CD14-positive monocyte (primary cell): ENCODE measurements at regions not wholly inside any gene's neighbourhood (a gene's known extent, or its start where the extent isn't known, plus 50 kb on each side); places are given as distances from the start of the nearest gene placed in this dataset.

ENCODE experiments used
- DNase-seq, 3 donors: peaks; one replicate each; pipeline ENCODE4 v3.0.0-alpha.2; 2011 to 2022
- H2AFZ ChIP-seq: 2 replicates; pipeline ENCODE4 v1.6.0; 2012; ENCODE audit warnings: mild to moderate bottlenecking, low read depth, low read length, inconsistent platforms; ENCODE audit not compliant: insufficient read depth, poor library complexity, severe bottlenecking
- H3K27ac ChIP-seq, 2 donors: 1 replicate in 1 of 2; 2 replicates in 1 of 2; pipeline ENCODE4 v1.5.1; 2012 to 2013; ENCODE audit warnings: low read length in 2 of 2, control low read depth in 1 of 2, inconsistent platforms in 1 of 2, low read depth in 1 of 2, mild to moderate bottlenecking in 1 of 2
- H3K27me3 ChIP-seq, 2 donors: one replicate each; pipeline versions ENCODE4 v1.6.0 to v1.6.1; 2011 to 2013; ENCODE audit warnings: low read length in 2 of 2; ENCODE audit not compliant: control insufficient read depth in 2 of 2, insufficient read depth in 2 of 2
- H3K36me3 ChIP-seq, 2 donors: replicated peaks in 1 of 2; 1 replicate in 1 of 2; 2 replicates in 1 of 2; pipeline versions ENCODE4 v1.5.1 to v1.6.1; 2012 to 2013; ENCODE audit warnings: low read length in 2 of 2, control low read depth in 1 of 2, inconsistent platforms in 1 of 2, mild to moderate bottlenecking in 1 of 2; ENCODE audit not compliant: insufficient read depth in 2 of 2, control insufficient read depth in 1 of 2
- H3K4me1 ChIP-seq, 2 donors: 1 replicate in 1 of 2; 2 replicates in 1 of 2; pipeline versions ENCODE4 v1.5.1 to v1.6.1; 2012 to 2013; ENCODE audit warnings: low read length in 2 of 2, control low read depth in 1 of 2, inconsistent platforms in 1 of 2, mild to moderate bottlenecking in 1 of 2, moderate library complexity in 1 of 2; ENCODE audit not compliant: insufficient read depth in 2 of 2, control insufficient read depth in 1 of 2
- H3K4me2 ChIP-seq: replicated peaks from 2 replicates; pipeline ENCODE3; 2012; ENCODE audit warnings: low read length, moderate library complexity, mild to moderate bottlenecking; ENCODE audit not compliant: poor library complexity, severe bottlenecking; ENCODE audit errors: extremely low read depth
- H3K4me3 ChIP-seq, 3 experiments: fragments of 200-600 bp in 1 of 3; sonication (generic) in 1 of 3; replicated peaks in 1 of 3; 1 replicate in 2 of 3; 2 replicates in 1 of 3; pipeline ENCODE4 v1.5.1; 2011 to 2013; ENCODE audit warnings: low read length in 3 of 3, mild to moderate bottlenecking in 3 of 3, control low read depth in 2 of 3, low read depth in 2 of 3, inconsistent platforms in 1 of 3, moderate library complexity in 1 of 3
- H3K79me2 ChIP-seq: 2 replicates; pipeline ENCODE4 v1.6.0; 2012; ENCODE audit warnings: mild to moderate bottlenecking, control low read depth, inconsistent platforms, low read length, moderate library complexity; ENCODE audit not compliant: insufficient read depth
- H3K9ac ChIP-seq: 2 replicates; pipeline ENCODE4 v1.6.0; 2017; ENCODE audit warnings: low read length, mild to moderate bottlenecking; ENCODE audit not compliant: insufficient read depth, poor library complexity, severe bottlenecking
- H3K9me3 ChIP-seq, 2 donors: replicated peaks in 1 of 2; 1 replicate in 1 of 2; 2 replicates in 1 of 2; pipeline versions ENCODE4 v1.5.1 to v1.6.1; 2012 to 2013; ENCODE audit warnings: low read length in 2 of 2, control low read depth in 1 of 2; ENCODE audit not compliant: control insufficient read depth in 1 of 2, insufficient read depth in 1 of 2
- H4K20me1 ChIP-seq: 2 replicates; pipeline ENCODE4 v1.6.0; 2012; ENCODE audit warnings: mild to moderate bottlenecking, low read length, control low read depth, moderate library complexity; ENCODE audit not compliant: insufficient read depth
- H3K27ac Mint-ChIP-seq, 7 donors: one replicate each; pipeline ENCODE4 v1.8.0; 2020; ENCODE audit warnings: mild to moderate bottlenecking in 7 of 7, mixed read lengths in 7 of 7, moderate library complexity in 6 of 7, inconsistent platforms in 2 of 7
- H3K27me3 Mint-ChIP-seq, 3 donors: one replicate each; pipeline ENCODE4 v1.8.0; 2021 to 2022; ENCODE audit warnings: low read depth in 3 of 3, mild to moderate bottlenecking in 3 of 3, mixed read lengths in 3 of 3, moderate library complexity in 3 of 3, inconsistent platforms in 1 of 3
- H3K36me3 Mint-ChIP-seq, 2 donors: one replicate each; pipeline ENCODE4 v1.8.0; 2020; ENCODE audit warnings: mixed read lengths in 2 of 2, inconsistent platforms in 1 of 2, mild to moderate bottlenecking in 1 of 2
- H3K4me1 Mint-ChIP-seq: one replicate; pipeline ENCODE4 v1.8.0; 2020; ENCODE audit warnings: mild to moderate bottlenecking, mixed read lengths
- H3K4me3 Mint-ChIP-seq, 2 donors: one replicate each; pipeline ENCODE4 v1.8.0; 2020; ENCODE audit warnings: mild to moderate bottlenecking in 2 of 2, mixed read lengths in 2 of 2, moderate library complexity in 1 of 2
- H3K9me3 Mint-ChIP-seq, 7 donors: one replicate each; pipeline ENCODE4 v1.8.0; 2020 to 2022; ENCODE audit warnings: mixed read lengths in 7 of 7, mild to moderate bottlenecking in 6 of 7, moderate library complexity in 6 of 7, inconsistent platforms in 2 of 7
- CTCF ChIP-seq: fragments of 200-600 bp; IDR thresholded peaks from one replicate; pipeline ENCODE4 v1.8.0; 2022; ENCODE audit warnings: antibody characterized with exemption, mild to moderate bottlenecking
- WGBS: methylation state at CpG from one replicate; pipeline ENCODE4 v1.1.5; 2013; ENCODE audit warnings: missing lambda C conversion rate; ENCODE audit not compliant: insufficient coverage; 5-methylcytosine and 5-hydroxymethylcytosine counted together
- intact Hi-C, 2 donors: fragments of 100-400 bp; cut with micrococcal nuclease; formaldehyde crosslinking; loops; one replicate each; pipeline versions ENCODE4 v1.15.0 to v1.15.1; 2023

GRCh38 chr2:67039058-67039457 is 358.1 kb upstream of the ETAA1 start:
- Histone ChIP-seq H3K9me3 (peaks cover 0 to 3% of the 10 kb centered on the region in 2 donors), H3K27ac (no peak overlapping the region), H3K79me2 (no peaks in the 10 kb centered on the region), H3K9ac (no peak overlapping the region), H3K27me3 (no peaks in the 10 kb centered on the region), H3K4me1 (no peaks in the 10 kb centered on the region), H3K4me2 (no peak overlapping the region), H4K20me1 (no peaks in the 10 kb centered on the region), H3K4me3 (no peak overlapping the region), H2AFZ (no peak overlapping the region), H3K36me3 (no peaks in the 10 kb centered on the region)
- intact Hi-C loops: no loop called here
- Mint-ChIP-seq H3K9me3 (peaks cover 0 to 6% (median 2%) of the 10 kb centered on the region in 7 donors), H3K27ac (no peak overlapping the region), H3K27me3 (peaks cover 0 to 4% (median 0%) of the 10 kb centered on the region in 3 donors), H3K4me3 (no peak overlapping the region), H3K4me1 (no peaks in the 10 kb centered on the region), H3K36me3 (no peaks in the 10 kb centered on the region)
- no peak for TF ChIP-seq CTCF
- no peak for DNase-seq
- no CpG with 5 or more reads among the region's 3 CpGs for WGBS

- Histone ChIP-seq H3K4me3 (no peak overlapping the region), H3K79me2 (no peaks in the 10 kb centered on the region), H3K9me3 (peaks cover 0 to 3% of the 10 kb centered on the region in 2 donors), H3K36me3 (no peaks in the 10 kb centered on the region), H3K27me3 (no peaks in the 10 kb centered on the region), H3K9ac (no peak overlapping the region), H3K27ac (no peak overlapping the region), H3K4me2 (no peak overlapping the region), H3K4me1 (no peaks in the 10 kb centered on the region), H2AFZ (no peak overlapping the region), H4K20me1 (no peaks in the 10 kb centered on the region)
- Mint-ChIP-seq H3K4me1 (no peaks in the 10 kb centered on the region), H3K36me3 (no peaks in the 10 kb centered on the region), H3K27ac (no peak overlapping the region), H3K27me3 (peaks cover 0 to 4% (median 0%) of the 10 kb centered on the region in 3 donors), H3K4me3 (no peak overlapping the region), H3K9me3 (peaks cover 0 to 7% (median 3%) of the 10 kb centered on the region in 7 donors)
- intact Hi-C loops: no loop called here
- 50% methylated on average over 1 of the region's 2 CpGs for WGBS
- no peak for TF ChIP-seq CTCF
- no peak for DNase-seq
These were observed 357.5 kb upstream of the ETAA1 start for GRCh38 chr2:67039517-67040103.
